Peyer's patch (tissue), 4 donors: ENCODE measurements at regions not wholly inside any gene's neighbourhood (a gene's known extent, or its start where the extent isn't known, plus 50 kb on each side); places are given as distances from the start of the nearest gene placed in this dataset.
"Not testable (repeated sequence)": the region's sequence is repeated elsewhere in the genome, so short reads cannot be mapped to it uniquely, and the experiment has no call there.

Source experiments
- DNase-seq, 3 donors: peaks; one replicate each; pipeline ENCODE4 v3.0.0-alpha.2; 2017 to 2019
- H3K27ac ChIP-seq, 4 donors: fragments of 200-600 bp; sonication (generic); one replicate each; pipeline ENCODE4 v1.5.1; 2016 to 2019
- H3K27me3 ChIP-seq, 2 donors: fragments of 200-600 bp; sonication (generic); one replicate each; pipeline ENCODE4 v1.5.1; 2019
- H3K36me3 ChIP-seq, 3 donors: fragments of 200-600 bp; sonication (generic); one replicate each; pipeline ENCODE4 v1.5.1; 2016 to 2019
- H3K4me1 ChIP-seq, 4 donors: fragments of 200-600 bp; sonication (generic); one replicate each; pipeline ENCODE4 v1.5.1; 2016 to 2019
- H3K4me3 ChIP-seq, 4 donors: fragments of 200-600 bp; sonication (generic); 1 replicate in 3 of 4; 2 replicates in 1 of 4; pipeline ENCODE4 v1.5.1; 2016 to 2019; ENCODE audit warnings: mild to moderate bottlenecking in 1 of 4
- H3K9me3 ChIP-seq, 4 donors: fragments of 200-600 bp; sonication (generic); one replicate each; pipeline ENCODE4 v1.5.1; 2016 to 2019; ENCODE audit warnings: mild to moderate bottlenecking in 1 of 4
- CTCF ChIP-seq, 6 experiments: fragments of 450-650 bp in 4 of 6; fragments of 200-600 bp in 2 of 6; sonication (generic) in 1 of 6; IDR thresholded peaks; one replicate each; pipeline ENCODE4 v1.5.1; 2017 to 2019; ENCODE audit warnings: antibody characterized with exemption in 6 of 6, mild to moderate bottlenecking in 3 of 6, moderate library complexity in 1 of 6
- POLR2A ChIP-seq, 2 donors: fragments of 450-650 bp; IDR thresholded peaks; one replicate each; pipeline ENCODE4 v1.5.1; 2017; ENCODE audit warnings: antibody characterized with exemption in 2 of 2, mild to moderate bottlenecking in 2 of 2, moderate library complexity in 2 of 2

- Histone ChIP-seq H3K36me3 (no peaks in the 10 kb centered on the region), H3K4me3 (no peak overlapping the region), H3K27me3 (no peaks in the 10 kb centered on the region), H3K27ac (no peak overlapping the region), H3K9me3 (no peaks in the 10 kb centered on the region), H3K4me1 (no peaks in the 10 kb centered on the region)
- no peak for DNase-seq
- no peak for TF ChIP-seq POLR2A (IDR thresholded peaks at IDR 0.05)
- TF ChIP-seq CTCF (IDR thresholded peaks at IDR 0.05): no peak
These were observed 137.2 kb downstream of the INHBA start for GRCh38 chr7:41565655-41566054.

- no peak overlapping the region for H3K27ac ChIP-seq
- H3K27me3 ChIP-seq: no peaks in the 10 kb centered on the region
- no peaks in the 10 kb centered on the region for H3K4me1 ChIP-seq
- no peaks in the 10 kb centered on the region for H3K36me3 ChIP-seq
- DNase-seq: no peak
- TF ChIP-seq POLR2A (IDR thresholded peaks at IDR 0.05) (no peak), CTCF (IDR thresholded peaks at IDR 0.05) (no peak)
- H3K4me3 ChIP-seq: no peak overlapping the region
- H3K9me3 ChIP-seq: no peaks in the 10 kb centered on the region
These were observed 143.5 kb downstream of the INHBA start for GRCh38 chr7:41559426-41559825.

GRCh38 chr7:41554481-41554880 lies 148.4 kb downstream of the INHBA start:
- no peaks in the 10 kb centered on the region for H3K4me1 ChIP-seq
- H3K4me3 ChIP-seq: no peak overlapping the region
- no peak overlapping the region for H3K27ac ChIP-seq
- TF ChIP-seq CTCF (IDR thresholded peaks at IDR 0.05) (no peak), POLR2A (IDR thresholded peaks at IDR 0.05) (no peak)
- no peaks in the 10 kb centered on the region for H3K36me3 ChIP-seq
- no peak for DNase-seq
- H3K9me3 ChIP-seq: no peaks in the 10 kb centered on the region
- H3K27me3 ChIP-seq: no peaks in the 10 kb centered on the region

GRCh38 chr7:41550046-41550445 lies 152.8 kb downstream of the INHBA start:
- H3K4me1 ChIP-seq, H3K27ac ChIP-seq, H3K4me3 ChIP-seq, H3K9me3 ChIP-seq, H3K36me3 ChIP-seq, DNase-seq, H3K27me3 ChIP-seq: not testable (repeated sequence)

- no peak for DNase-seq
- H3K36me3 ChIP-seq: no peaks in the 10 kb centered on the region
- H3K27ac ChIP-seq: no peak overlapping the region
- TF ChIP-seq POLR2A (IDR thresholded peaks at IDR 0.05): no peak
- no peak for TF ChIP-seq CTCF (IDR thresholded peaks at IDR 0.05)
- H3K27me3 ChIP-seq: no peaks in the 10 kb centered on the region
- no peaks in the 10 kb centered on the region for H3K9me3 ChIP-seq
- H3K4me3 ChIP-seq: no peak overlapping the region
- H3K4me1 ChIP-seq: no peaks in the 10 kb centered on the region
These were observed 158.6 kb downstream of the INHBA start for GRCh38 chr7:41544241-41544640.

- no peak overlapping the region for H3K4me3 ChIP-seq
- DNase-seq: no peak
These were observed 162.3 kb downstream of the INHBA start for GRCh38 chr7:41540601-41541000.

More at GRCh38 chr7:41540601-41541000, 162.3 kb downstream of the INHBA start:
- H3K4me1 ChIP-seq: no peaks in the 10 kb centered on the region
- TF ChIP-seq POLR2A (IDR thresholded peaks at IDR 0.05): no peak
- no peak for TF ChIP-seq CTCF (IDR thresholded peaks at IDR 0.05)
- H3K36me3 ChIP-seq: no peaks in the 10 kb centered on the region
- no peaks in the 10 kb centered on the region for H3K27me3 ChIP-seq
- no peaks in the 10 kb centered on the region for H3K9me3 ChIP-seq
- no peak overlapping the region for H3K27ac ChIP-seq
